HUES48 (cell line): ENCODE measurements at regions not wholly inside any gene's neighbourhood (a gene's known extent, or its start where the extent isn't known, plus 50 kb on each side); places are given as distances from the start of the nearest gene placed in this dataset.

Source experiments
- H3K27ac ChIP-seq: one replicate; pipeline ENCODE4 v1.7.0; 2013; ENCODE audit warnings: low read depth, low read length, inconsistent platforms
- H3K27me3 ChIP-seq: 2 replicates; pipeline ENCODE4 v1.6.1; 2013; ENCODE audit warnings: mild to moderate bottlenecking, low read length; ENCODE audit not compliant: control insufficient read depth, insufficient read depth
- H3K36me3 ChIP-seq: 2 replicates; pipeline ENCODE4 v1.6.1; 2013; ENCODE audit warnings: low read length; ENCODE audit not compliant: control insufficient read depth, insufficient read depth
- H3K4me1 ChIP-seq: 2 replicates; pipeline ENCODE4 v1.6.1; 2013; ENCODE audit warnings: mild to moderate bottlenecking, low read length; ENCODE audit not compliant: control insufficient read depth, insufficient read depth
- H3K4me3 ChIP-seq: 2 replicates; pipeline ENCODE4 v1.5.1; 2013; ENCODE audit warnings: mild to moderate bottlenecking, low read depth, low read length
- H3K9ac ChIP-seq: 2 replicates; pipeline ENCODE4 v1.6.1; 2013; ENCODE audit warnings: mild to moderate bottlenecking, low read depth, low read length, moderate library complexity
- H3K9me3 ChIP-seq: 2 replicates; pipeline ENCODE4 v1.6.1; 2013; ENCODE audit warnings: low read length; ENCODE audit not compliant: control insufficient read depth, insufficient read depth

DNA sequence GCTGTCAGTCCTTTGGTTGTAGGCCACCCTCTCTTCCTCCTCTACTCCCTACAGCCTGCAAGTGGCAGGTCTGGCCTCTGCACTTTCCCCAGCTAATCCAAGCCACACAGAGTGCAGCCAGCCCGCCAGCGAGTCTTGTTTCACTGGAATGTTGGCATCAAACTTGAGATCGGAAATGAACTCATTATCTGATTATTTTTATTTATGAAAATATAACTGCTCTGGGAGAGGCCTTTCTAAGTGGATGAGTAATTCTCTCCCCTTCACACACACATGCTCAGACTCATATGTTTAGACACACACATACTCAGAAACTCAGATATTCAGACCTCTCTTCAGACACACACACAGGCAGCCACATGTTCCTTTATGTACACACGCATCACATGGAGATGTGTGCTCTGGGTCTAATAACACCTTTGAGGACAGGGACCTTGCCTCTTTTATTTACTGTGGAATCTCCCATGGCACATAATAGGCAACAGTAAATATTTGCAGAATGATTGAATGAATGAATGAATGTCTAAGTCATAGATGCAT is 151.3 kb downstream of the ZFP36L2 start:
- Histone ChIP-seq H3K36me3 (no peaks in the 10 kb centered on the region), H3K27me3 (no peaks in the 10 kb centered on the region), H3K4me1 (no peaks in the 10 kb centered on the region), H3K9me3 (no peaks in the 10 kb centered on the region), H3K4me3 (no peak overlapping the region), H3K27ac (no peak overlapping the region), H3K9ac (no peak overlapping the region)

DNA sequence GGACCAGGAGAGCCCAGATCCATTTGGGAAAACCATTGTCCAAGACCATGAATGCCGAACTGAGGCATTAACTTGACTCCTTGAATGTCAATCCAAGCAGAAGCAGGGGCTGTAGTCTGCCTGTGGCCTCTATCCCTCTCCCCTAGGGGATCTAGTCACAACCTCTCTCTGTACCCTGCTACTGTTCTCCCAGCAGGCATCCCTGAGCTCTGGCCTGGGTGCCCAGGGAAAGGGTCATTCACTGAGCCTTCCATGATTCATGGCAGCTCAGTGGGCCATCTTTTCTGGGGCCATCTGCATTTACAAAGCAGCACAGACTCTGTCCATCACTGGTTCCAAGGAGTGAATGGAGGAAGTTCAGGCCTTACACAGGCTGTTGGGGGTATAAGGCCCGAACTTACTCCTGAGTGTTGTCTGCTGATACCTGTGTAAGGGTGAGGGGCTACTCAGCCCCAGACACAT is 151.8 kb downstream of the ZFP36L2 start:
- no peak overlapping the region for H3K9ac ChIP-seq
- no peaks in the 10 kb centered on the region for H3K36me3 ChIP-seq
- H3K27ac ChIP-seq = no peak overlapping the region
- H3K4me1 ChIP-seq = no peaks in the 10 kb centered on the region
- H3K9me3 ChIP-seq = no peaks in the 10 kb centered on the region
- H3K27me3 ChIP-seq = no peaks in the 10 kb centered on the region
- no peak overlapping the region for H3K4me3 ChIP-seq

DNA sequence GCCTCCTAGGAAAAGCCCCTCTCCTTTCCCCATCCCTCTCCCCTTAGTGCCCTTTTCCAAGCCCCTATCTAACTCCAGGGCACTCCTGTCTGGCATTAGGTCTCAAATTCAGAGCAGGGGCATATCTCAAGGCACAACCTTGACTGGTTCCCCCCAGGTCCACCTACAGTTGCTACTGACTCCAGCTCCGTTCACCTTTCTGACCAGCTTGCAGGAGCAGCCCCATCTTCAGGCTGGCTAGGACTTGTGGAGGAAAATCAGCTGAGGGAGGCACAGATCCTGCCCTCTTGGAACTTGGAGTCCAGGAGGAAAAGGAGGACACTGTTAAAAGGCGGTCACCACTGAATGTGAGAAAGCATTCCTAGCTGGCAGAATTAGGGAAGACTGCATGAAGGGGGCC is 152.4 kb downstream of the ZFP36L2 start:
- no peaks in the 10 kb centered on the region for H3K9me3 ChIP-seq
- no peak overlapping the region for H3K27ac ChIP-seq
- no peak overlapping the region for H3K4me3 ChIP-seq
- no peaks in the 10 kb centered on the region for H3K27me3 ChIP-seq
- no peaks in the 10 kb centered on the region for H3K4me1 ChIP-seq
- no peaks in the 10 kb centered on the region for H3K36me3 ChIP-seq
- no peak overlapping the region for H3K9ac ChIP-seq

DNA sequence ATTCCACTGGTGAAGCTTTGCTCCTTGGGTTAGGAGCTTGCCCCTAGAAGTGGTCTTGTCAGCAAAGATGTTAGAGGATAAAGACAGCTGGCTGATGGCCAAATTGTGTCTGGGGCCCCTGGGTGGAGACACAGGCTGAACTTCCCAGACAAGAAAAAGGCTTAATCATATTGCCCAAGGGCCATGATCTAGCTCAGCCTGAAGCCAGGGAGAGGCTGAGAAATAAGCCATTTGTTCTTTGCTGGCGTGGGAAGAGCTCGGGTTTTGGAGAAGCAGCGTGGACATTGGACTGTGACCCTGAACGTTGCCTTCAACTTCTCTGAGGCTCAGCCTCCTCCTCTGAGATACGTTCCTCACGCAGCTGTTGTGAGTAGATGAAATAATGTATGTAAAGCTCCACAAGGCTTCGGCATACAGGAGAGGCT is 153.0 kb downstream of the ZFP36L2 start:
- H3K36me3 ChIP-seq = no peaks in the 10 kb centered on the region
- H3K9me3 ChIP-seq = no peaks in the 10 kb centered on the region
- H3K27ac ChIP-seq = no peak overlapping the region
- H3K4me3 ChIP-seq = no peak overlapping the region
- H3K4me1 ChIP-seq = no peaks in the 10 kb centered on the region
- no peaks in the 10 kb centered on the region for H3K27me3 ChIP-seq
- no peak overlapping the region for H3K9ac ChIP-seq

- H3K36me3 ChIP-seq = no peaks in the 10 kb centered on the region
- no peak overlapping the region for H3K9ac ChIP-seq
- no peak overlapping the region for H3K4me3 ChIP-seq
These were observed 154.5 kb downstream of the ZFP36L2 start for GRCh38 chr2:43071599-43072550.

GRCh38 chr2:43070676-43071502 is 155.5 kb downstream of the ZFP36L2 start:
- Histone ChIP-seq H3K4me1 (0 out of 2 replicates have a peak, but pooled peaks cover 7% of the 10 kb centered on the region), H3K4me3 (no peak overlapping the region), H3K9ac (no peak overlapping the region), H3K27ac (no peak overlapping the region), H3K9me3 (no peaks in the 10 kb centered on the region), H3K27me3 (no peaks in the 10 kb centered on the region), H3K36me3 (no peaks in the 10 kb centered on the region)

More at GRCh38 chr2:43071599-43072550, 154.5 kb downstream of the ZFP36L2 start:
- Histone ChIP-seq H3K9me3 (no peaks in the 10 kb centered on the region), H3K27ac (no peak overlapping the region), H3K4me1 (0 out of 2 replicates have a peak, but pooled peaks cover 7% of the 10 kb centered on the region), H3K27me3 (no peaks in the 10 kb centered on the region)

- 0 out of 2 replicates have a peak, but pooled peaks cover 7% of the 10 kb centered on the region for H3K4me1 ChIP-seq
- H3K27ac ChIP-seq = no peak overlapping the region
- H3K36me3 ChIP-seq = no peaks in the 10 kb centered on the region
- no peak overlapping the region for H3K4me3 ChIP-seq
- no peak overlapping the region for H3K9ac ChIP-seq
- H3K9me3 ChIP-seq = no peaks in the 10 kb centered on the region
- H3K27me3 ChIP-seq = no peaks in the 10 kb centered on the region
These were observed 156.4 kb downstream of the ZFP36L2 start for GRCh38 chr2:43070030-43070429.

GRCh38 chr2:43068631-43069517 is 157.5 kb downstream of the ZFP36L2 start:
- no peak overlapping the region for H3K9ac ChIP-seq
- 0 out of 2 replicates have a peak, but pooled peaks cover 7% of the 10 kb centered on the region for H3K4me1 ChIP-seq
- H3K36me3 ChIP-seq = no peaks in the 10 kb centered on the region
- H3K9me3 ChIP-seq = no peaks in the 10 kb centered on the region
- H3K27ac ChIP-seq = no peak overlapping the region
- no peak overlapping the region for H3K4me3 ChIP-seq
- no peaks in the 10 kb centered on the region for H3K27me3 ChIP-seq

- Histone ChIP-seq H3K27ac (no peak overlapping the region), H3K4me3 (no peak overlapping the region), H3K9ac (no peak overlapping the region), H3K4me1 (0 out of 2 replicates have a peak, but pooled peaks cover 7% of the 10 kb centered on the region), H3K27me3 (no peaks in the 10 kb centered on the region), H3K36me3 (no peaks in the 10 kb centered on the region), H3K9me3 (no peaks in the 10 kb centered on the region)
These were observed 158.3 kb downstream of the ZFP36L2 start for GRCh38 chr2:43068041-43068533.
